ENCODE measurements at regions not wholly inside any gene's neighbourhood (a gene's known extent, or its start where the extent isn't known, plus 50 kb on each side); places are given as distances from the start of the nearest gene placed in this dataset.

DNA sequence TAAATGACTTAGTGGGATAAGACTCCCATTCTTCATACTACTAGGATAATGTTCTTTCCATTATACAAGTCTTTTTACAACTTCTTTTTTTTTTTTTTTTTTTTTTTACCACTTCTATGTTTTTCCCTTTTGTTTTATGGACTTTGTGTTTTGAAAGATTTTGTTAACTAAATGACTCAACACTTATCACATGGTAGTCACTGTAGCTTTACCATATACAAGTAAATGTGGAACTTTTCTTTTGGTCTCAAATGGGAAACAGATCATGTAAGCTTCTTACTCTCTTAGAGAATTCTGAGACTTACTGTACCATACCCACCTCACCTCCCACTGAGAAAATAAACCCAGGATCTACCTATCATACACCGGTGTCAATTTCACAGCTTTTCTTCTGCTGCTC, 590.3 kb upstream of the CDH2 start:
- H2BK120ac ChIP-seq (ENCODE audit: low read depth, low read length, poor library complexity, severe bottlenecking), result no peak overlapping the region
- no peaks in the 10 kb centered on the region for H3K4me1 ChIP-seq (ENCODE audit: insufficient read depth, low read length)
- Mint-ChIP-seq H3K4me3 (no peak overlapping the region), H3K9me3 (no peaks in the 10 kb centered on the region), H3K27ac (no peak overlapping the region), H3K27me3 (ENCODE audit: low read depth) (no peaks in the 10 kb centered on the region), H3K4me1 (no peaks in the 10 kb centered on the region; a peak in 1 of 4 replicates), H3K36me3 (ENCODE audit: insufficient read depth in 1 of 3, low read depth in 3 of 3) (no peaks in the 10 kb centered on the region)
- H3K27me3 ChIP-seq (ENCODE audit: insufficient read depth, low read length), result no peaks in the 10 kb centered on the region
- no peak overlapping the region for H3K27ac ChIP-seq (ENCODE audit: insufficient read length, low read depth, low read length)
- no peak overlapping the region for H2BK20ac ChIP-seq (ENCODE audit: low read depth, low read length, poor library complexity, severe bottlenecking)
- no peak for DNase-seq
- no peak overlapping the region for H3K14ac ChIP-seq (ENCODE audit: insufficient read depth, low read length)
- no peaks in the 10 kb centered on the region for H3K79me1 ChIP-seq (ENCODE audit: insufficient read depth, low read depth, low read length, poor library complexity, severe bottlenecking)
- no peak overlapping the region for H3K18ac ChIP-seq (ENCODE audit: insufficient read length, low read depth, low read length)
- H2AK5ac ChIP-seq (ENCODE audit: insufficient read length, low read length), result no peak overlapping the region
- no peak overlapping the region for H2BK5ac ChIP-seq (ENCODE audit: insufficient read length, low read length)
- WGBS (ENCODE audit: extremely low coverage, insufficient read length, low lambda C conversion rate), result no CpG with 5 or more reads among the region's 1 CpG
- no peaks in the 10 kb centered on the region for H3K9me3 ChIP-seq (ENCODE audit: control insufficient read depth, low read depth, low read length)
- H3K56ac ChIP-seq (ENCODE audit: insufficient read length, low read depth, low read length), result no peak overlapping the region
- H4K20me1 ChIP-seq (ENCODE audit: control insufficient read depth, insufficient read depth, insufficient read length), result no peaks in the 10 kb centered on the region
- no peak overlapping the region for H4K91ac ChIP-seq (ENCODE audit: insufficient read length, low read depth, low read length)
- H3K4me2 ChIP-seq (ENCODE audit: insufficient read depth, insufficient read length, low read length), result no peak overlapping the region
- no peak overlapping the region for H3K4ac ChIP-seq (ENCODE audit: low read depth, low read length)
- no peak overlapping the region for H4K8ac ChIP-seq (replicated peaks; ENCODE audit: insufficient read length, low read depth, low read length)
- H3K9ac ChIP-seq (ENCODE audit: extremely low read depth, insufficient read length, low read length), result no peak overlapping the region
- H3K23me2 ChIP-seq (ENCODE audit: insufficient read length, low read depth, low read length, poor library complexity, severe bottlenecking), result no peaks in the 10 kb centered on the region
- H3K23ac ChIP-seq (ENCODE audit: insufficient read length, low read depth, low read length), result no peak overlapping the region
- H3T11ph ChIP-seq (ENCODE audit: low read length), result no peak overlapping the region
- no peaks in the 10 kb centered on the region for H3K79me2 ChIP-seq (ENCODE audit: insufficient read depth, low read length)
- no peak for TF ChIP-seq CTCF (conservative IDR thresholded peaks at IDR 0.05)
- no peak overlapping the region for H2AFZ ChIP-seq (ENCODE audit: low read length)
- H4K5ac ChIP-seq (ENCODE audit: insufficient read length, low read depth, low read length), result no peak overlapping the region
- H2BK15ac ChIP-seq (ENCODE audit: low read depth, low read length), result no peak overlapping the region
- H2BK12ac ChIP-seq (ENCODE audit: insufficient read length, low read depth, low read length), result no peak overlapping the region
